M059J (cell line): ENCODE measurements at regions not wholly inside any gene's neighbourhood (a gene's known extent, or its start where the extent isn't known, plus 50 kb on each side); places are given as distances from the start of the nearest gene placed in this dataset.

Source experiments
- DNase-seq: peaks from one replicate; pipeline ENCODE4 v3.0.0-alpha.2; 2012; ENCODE audit warnings: low read depth

DNA sequence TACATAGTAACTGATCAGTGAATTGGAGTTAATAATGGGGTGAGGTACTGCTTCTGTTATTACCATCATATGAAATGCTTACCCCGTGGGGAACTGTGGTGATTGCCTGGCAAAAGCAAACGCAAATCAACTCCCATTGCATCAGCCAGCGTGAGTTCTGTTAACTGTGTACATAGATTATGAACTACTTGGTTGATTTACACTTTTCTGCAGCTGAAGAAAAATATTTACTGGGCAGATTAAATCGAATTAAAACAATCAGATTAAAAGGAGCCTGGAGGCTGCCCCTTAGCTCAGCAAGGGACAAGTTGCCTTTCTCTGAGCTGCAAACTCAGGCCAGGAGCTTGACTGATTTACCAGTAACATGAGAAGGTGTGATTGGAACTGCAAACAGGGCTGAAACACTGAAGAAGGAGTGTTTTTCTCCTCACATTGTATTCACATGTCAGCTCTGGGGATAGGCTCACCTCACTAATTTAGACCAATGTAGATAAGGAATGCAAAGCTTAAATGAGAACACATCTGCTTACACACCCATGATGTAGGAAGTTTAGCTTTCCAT is 220.1 kb downstream of the OSR1 start:
- no peak for DNase-seq

DNA sequence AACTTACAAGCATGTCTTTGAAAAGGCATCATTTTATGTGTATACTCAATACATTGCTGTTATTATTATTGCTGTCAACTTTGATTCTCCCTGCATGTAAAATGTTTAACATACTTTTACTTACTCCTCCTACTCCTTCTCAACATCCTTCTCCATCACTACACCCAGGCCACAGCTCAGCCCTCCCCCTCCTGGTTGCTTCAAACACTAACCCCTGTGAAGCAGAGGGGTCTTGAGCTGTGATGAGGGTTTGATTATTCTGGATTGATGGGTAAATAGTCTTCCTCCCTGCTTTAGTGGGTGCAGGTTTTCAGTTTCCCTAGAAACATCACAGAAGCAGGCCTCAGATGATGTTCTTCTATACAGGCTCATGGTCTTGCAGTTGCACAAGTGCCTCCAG is 221.0 kb downstream of the OSR1 start:
- no peak for DNase-seq

GRCh38 chr2:19132967-19133366 is 225.5 kb downstream of the OSR1 start:
- no peak for DNase-seq

GRCh38 chr2:19131871-19132270 is 226.6 kb downstream of the OSR1 start:
- peak; percentile 88 for DNase-seq

DNA sequence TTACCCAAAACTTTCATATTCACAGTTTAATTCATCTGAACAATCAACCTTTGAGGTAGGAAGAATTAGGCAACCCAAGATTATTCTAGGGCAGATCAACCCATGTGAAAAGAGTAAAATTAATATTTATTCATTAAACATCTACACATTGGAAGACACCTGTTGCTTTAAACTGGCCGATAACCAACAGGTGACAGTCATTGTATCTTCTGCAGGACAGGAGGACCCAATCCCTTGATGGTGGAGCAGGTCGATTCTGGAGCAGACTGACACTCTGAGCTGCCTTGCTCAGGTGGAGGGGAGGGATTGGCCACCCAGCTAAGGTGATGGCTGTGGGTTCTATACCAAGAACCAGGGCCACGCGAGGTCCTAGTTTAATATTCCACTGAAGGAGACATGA is 230.3 kb downstream of the OSR1 start:
- no peak for DNase-seq

GRCh38 chr2:19127616-19128015 is 230.8 kb downstream of the OSR1 start:
- no peak for DNase-seq

DNA sequence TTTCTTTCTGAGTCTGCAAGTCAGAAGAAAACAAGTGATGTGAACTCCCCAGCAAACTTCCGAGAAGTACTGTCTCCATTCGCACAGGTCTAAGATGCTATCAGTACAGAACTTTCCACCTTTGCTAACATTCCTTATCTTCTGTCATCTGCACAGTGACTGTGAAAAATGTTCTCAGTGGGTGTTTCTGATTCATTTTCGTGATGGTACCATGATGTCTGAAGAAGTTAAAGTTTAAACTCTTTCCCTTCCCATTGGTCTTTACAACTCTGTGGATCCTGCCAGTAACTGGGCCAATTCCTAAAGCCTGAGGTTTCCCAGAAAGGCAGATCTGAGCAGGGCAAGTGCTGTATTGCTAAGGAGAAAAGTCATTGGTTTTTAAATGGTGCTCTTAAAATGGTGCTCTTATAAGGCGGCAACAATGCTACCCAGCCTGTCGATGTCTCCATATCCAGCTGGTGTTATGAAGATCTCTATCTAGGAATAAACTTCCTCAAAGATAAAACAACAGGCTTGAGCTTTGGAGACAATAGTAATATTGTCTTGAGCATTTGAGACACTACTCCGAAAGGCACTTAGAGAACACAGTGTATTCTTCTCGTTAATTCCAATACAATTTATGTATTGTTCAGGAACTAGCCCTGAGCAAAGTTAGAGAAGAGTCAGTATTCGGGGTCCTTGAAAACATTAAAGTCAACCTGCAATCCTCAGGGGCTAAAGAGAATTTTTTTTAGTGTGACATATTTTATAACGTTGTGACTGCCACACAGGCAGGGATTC is 232.3 kb downstream of the OSR1 start:
- DNase-seq = no peak

- peak; percentile 87 for DNase-seq
Measured at GRCh38 chr2:19124135-19124534, 234.3 kb downstream of the OSR1 start.

DNA sequence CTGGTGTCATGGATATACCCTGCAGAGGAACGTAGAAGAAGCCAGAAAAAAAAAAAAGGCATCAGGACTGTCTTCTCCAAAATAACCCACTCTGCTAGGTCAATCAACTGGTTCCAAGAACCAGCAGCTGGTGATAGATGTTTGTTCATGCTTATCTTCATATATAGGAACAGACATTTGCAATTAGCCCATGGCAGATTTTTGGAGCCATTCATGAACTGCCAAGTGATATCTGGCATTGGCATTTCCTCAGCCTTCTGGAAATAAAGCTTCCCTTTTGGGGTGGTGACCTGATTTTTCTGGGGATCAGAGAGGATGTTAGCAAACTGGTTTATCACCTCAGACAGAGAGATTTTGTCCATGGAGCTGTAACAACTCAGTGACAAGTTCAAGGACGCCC is 234.9 kb downstream of the OSR1 start:
- DNase-seq = no peak

DNA sequence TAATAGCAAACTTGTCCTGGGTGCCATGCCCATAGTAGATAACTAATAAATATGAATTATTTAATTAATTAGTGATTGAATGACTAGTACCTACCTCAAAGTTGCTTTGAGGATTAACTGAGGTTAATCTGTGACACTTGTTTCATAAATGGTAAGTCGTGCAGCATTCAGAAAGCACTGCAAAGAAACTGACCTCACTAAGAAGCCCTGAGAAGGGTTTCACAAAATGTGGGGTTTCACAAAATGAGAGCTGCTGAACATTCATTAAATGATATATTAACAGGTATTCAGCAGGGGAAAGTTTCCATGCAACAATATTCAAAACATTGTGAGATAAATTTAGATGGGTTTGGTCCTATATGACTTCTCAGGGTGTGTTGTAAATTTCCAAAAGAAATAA is 236.2 kb downstream of the OSR1 start:
- no peak for DNase-seq

GRCh38 chr2:19120941-19121750 is 237.3 kb downstream of the OSR1 start:
- DNase-seq = peak; percentile 96

GRCh38 chr2:19120181-19120580 is 238.2 kb downstream of the OSR1 start:
- no peak for DNase-seq

GRCh38 chr2:19119326-19120001 is 239.0 kb downstream of the OSR1 start:
- no peak for DNase-seq

DNA sequence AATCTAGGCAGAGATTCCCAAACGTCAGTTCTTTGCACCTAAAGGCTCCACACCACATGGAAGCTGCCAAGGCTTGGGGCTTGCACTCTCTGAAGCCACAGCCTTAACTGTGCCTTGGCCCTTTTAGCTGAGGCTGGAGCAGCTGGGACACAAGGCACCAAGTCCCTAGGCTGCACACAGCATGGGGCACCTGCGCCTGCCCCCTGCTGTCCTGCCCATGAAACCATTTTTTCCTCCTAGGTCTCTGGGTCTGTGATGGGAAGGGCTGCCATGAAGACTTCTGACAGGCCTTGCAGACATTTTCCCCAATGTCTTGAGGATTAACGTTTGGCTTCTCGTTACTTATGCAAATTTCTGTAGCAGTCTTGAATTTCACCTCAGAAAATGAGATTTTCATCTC is 241.5 kb downstream of the OSR1 start:
- no peak for DNase-seq

DNA sequence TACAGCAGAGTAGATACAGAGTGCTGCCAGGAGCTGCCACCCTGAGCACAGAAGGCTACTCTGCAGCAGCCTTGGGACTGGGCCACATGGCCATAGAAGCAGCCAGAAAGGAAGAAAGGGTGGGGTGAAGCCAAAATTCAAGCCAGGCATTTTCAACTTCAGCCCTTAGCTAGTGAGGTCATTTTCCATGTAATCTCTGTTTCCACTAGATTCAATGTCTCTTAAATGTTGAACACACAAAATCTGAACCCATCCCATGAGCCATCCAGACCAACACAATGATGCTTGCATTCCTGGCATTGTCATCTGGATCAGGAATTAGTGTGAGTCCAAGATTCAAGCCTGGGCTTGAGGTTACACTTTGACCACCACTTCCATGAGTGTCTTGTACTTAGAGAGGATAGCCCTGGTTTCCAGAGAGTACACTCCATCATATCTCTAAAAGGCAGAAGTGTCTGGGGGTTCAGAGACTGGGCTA is 243.6 kb downstream of the OSR1 start:
- DNase-seq = peak; percentile 27

DNA sequence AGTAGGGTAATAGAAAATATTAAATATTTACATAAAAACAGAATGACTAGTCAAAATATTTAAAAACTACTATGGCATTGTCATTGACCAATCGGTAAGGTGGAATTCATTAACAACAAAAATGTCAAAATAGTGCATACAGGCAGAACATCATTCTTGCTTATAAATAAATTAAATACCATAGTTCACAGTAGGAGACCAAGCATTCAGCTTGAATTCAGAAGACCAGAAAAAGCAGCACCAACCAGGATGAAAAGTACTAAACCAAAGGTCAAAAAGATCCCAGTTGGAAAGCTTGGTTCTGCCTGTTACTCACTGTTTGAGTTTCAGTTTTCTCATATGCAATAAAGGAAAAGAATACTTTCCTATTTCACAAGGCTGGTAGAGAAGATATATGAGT is 244.3 kb downstream of the OSR1 start:
- no peak for DNase-seq

DNA sequence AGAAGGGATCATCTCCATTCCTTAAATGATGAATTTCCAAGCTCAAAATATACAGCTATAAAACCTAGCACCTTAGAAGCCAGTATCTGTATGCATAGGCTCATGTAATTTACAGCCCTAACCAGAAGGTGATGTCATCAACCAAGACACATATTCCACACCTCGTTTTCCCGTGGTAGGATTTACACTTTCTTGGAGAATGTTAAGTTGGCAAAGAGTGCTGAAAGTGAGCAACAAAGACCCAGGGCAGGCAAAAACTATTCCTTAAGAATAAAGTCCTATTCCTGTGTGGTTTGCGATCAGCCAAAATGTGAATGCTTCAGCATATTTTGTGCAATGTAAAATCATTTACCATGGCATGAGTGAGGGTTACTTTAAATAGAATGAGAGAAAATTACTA is 247.1 kb downstream of the OSR1 start:
- peak; percentile 7 for DNase-seq

DNA sequence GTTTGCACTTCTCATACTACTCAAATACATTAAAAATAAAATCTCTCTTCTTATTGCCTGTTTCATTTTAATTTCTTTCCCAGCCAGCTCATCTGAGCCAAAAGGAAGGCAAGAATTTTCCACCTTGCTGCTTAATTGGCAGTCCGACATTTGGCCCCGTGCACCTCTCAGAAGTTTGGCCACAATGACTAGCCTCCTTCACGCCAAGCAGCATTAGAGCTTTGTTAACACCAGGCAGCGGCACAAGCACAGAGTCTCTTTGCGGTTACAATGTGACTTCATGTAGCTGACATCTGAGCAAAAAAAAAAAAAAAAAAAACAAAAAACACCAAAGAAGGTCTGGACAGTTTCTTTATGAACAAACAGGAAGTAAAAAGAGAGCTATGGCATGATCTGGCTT is 248.9 kb downstream of the OSR1 start:
- DNase-seq = peak; percentile 70

DNA sequence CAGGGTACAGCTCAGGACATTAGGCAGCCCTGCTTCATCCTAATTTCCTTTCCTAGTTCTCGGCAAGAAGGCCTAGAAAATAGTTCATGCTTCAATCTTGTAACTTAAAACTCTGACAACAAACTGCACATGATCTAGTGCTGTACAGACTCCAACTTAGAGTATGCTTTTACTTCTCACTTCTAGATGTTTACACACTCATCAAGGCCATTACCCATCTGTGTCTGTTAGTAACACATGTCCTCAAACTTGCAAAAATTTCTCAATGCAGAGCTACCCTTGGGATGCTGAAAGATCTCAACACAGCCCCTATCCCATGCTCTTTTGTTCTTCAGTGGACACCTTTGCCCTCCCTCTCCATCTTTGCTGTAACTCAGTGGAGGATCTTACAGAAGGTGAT is 252.0 kb downstream of the OSR1 start:
- no peak for DNase-seq

DNA sequence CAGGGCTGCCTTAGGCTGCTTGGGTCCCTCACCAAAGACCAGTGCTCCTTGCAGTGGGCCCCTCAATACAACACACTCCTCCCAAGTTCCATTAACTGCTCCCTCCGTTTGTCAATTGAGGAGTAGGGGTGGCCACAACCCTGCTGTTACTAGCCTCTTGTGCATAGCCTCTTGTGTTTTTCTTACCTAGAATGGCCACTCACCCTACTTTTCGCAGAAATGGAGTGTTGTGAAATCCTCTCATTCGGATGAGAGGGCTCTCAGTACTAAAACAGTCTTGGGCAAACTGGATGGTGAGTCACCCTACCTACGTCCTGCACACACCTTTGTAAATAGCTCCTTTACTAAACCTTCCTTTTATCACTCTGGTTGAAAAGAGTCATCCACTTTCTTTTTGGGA is 253.9 kb downstream of the OSR1 start:
- no peak for DNase-seq

- no peak for DNase-seq
Measured at GRCh38 chr2:19102696-19103423, 255.6 kb downstream of the OSR1 start.

DNA sequence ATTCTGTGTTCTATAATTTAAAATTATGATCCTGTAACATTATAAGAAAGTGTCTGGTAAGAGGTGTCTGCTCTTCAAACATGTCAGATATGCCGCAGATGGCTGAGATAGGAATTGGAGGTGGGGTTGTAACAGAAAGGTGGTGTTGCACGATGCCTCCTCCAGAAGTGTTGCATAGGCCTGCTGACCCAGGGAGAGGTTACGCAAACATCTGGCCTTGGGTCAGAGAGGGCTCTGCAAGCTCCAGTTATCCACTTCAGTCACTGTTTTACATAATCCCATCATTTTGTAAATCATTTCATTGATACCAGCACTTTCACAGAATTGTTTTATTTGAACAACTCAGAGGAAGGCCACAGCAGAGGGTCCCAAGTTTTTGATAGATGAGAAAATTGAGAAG is 256.5 kb downstream of the OSR1 start:
- no peak for DNase-seq
